ENCODE measurements at regions not wholly inside any gene's neighbourhood (a gene's known extent, or its start where the extent isn't known, plus 50 kb on each side); places are given as distances from the start of the nearest gene placed in this dataset.
"Not testable (repeated sequence)": the region's sequence is repeated elsewhere in the genome, so short reads cannot be mapped to it uniquely, and the experiment has no call there.

DNA sequence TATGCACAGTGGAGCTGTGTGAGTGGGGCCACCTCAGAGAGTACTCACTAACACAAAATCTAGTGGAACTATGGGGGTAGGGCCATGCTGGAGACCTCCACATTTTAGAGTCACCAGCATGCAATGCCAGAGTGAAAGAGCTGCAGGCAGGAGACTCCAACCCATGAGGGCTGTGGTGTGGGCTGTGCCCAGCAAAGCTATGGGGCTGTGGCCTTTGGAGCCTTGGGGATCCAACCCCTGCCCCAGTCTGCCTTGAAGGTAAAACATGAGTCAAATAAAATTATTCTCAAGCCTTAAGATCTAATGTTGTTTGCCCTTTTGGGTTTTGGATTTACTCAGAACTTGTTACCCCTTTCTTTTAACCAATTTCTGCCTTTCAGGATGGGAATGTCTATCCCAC, 163.8 kb upstream of the ZNF658 start:
- H3K27me3 Mint-ChIP-seq, H3K27ac Mint-ChIP-seq, H3K36me3 Mint-ChIP-seq, H3K4me1 Mint-ChIP-seq, ATAC-seq, POLR2A ChIA-PET, H3K9me3 Mint-ChIP-seq, H3K4me3 Mint-ChIP-seq: not testable (repeated sequence)
- peak in 1 of 10 donors; percentile 41 for DNase-seq

DNA sequence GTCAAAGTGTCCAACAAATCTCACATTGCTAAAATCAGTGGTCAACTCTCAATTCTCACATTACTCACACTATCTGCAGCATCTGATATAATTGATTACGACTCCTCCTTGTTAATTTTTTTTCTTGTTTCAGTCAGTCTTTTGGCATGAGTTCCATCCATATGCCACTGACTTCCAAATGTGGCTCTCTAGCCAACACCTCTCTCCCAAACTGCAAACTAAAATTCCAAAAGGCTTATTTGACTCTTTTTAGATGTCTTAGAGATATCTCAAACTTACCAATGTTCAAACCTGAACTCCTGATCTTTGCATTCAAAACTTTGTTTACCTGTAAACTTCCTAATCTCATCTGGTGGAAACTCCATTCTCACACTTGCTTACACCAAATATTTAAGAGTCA, 162.1 kb upstream of the ZNF658 start:
- H3K27ac Mint-ChIP-seq, H3K27me3 Mint-ChIP-seq, H3K36me3 Mint-ChIP-seq, ATAC-seq, POLR2A ChIA-PET, H3K4me3 Mint-ChIP-seq, H3K9me3 Mint-ChIP-seq, H3K4me1 Mint-ChIP-seq, DNase-seq: not testable (repeated sequence)

DNA sequence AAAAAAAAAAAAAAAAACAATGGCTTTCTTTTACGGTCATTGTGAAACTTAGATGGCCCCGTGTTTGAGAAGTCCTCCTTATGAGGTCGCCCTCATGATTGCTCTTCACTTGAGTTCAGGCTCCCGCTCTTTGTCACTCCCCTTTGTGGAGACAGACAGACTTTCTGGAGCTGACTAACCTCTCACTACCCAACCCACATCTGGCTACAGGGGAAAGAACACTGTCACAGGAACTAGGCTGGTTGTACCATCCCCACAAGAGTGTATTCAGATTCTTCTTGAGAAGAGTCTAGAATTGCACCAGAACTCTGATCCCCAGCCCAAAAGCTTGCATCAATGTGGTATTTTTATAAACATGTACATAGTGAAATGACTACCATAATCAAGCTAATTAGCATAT, 160.4 kb upstream of the ZNF658 start:
- H3K27me3 Mint-ChIP-seq, POLR2A ChIA-PET, H3K27ac Mint-ChIP-seq, H3K4me1 Mint-ChIP-seq, DNase-seq, H3K36me3 Mint-ChIP-seq, H3K9me3 Mint-ChIP-seq, ATAC-seq, H3K4me3 Mint-ChIP-seq: not testable (repeated sequence)

GRCh38 chr9:66745846-66746245, 154.7 kb upstream of the ZNF658 start:
- H3K4me3 Mint-ChIP-seq, ATAC-seq, H3K36me3 Mint-ChIP-seq, DNase-seq, H3K4me1 Mint-ChIP-seq, POLR2A ChIA-PET, H3K9me3 Mint-ChIP-seq, H3K27me3 Mint-ChIP-seq, H3K27ac Mint-ChIP-seq: not testable (repeated sequence)

DNA sequence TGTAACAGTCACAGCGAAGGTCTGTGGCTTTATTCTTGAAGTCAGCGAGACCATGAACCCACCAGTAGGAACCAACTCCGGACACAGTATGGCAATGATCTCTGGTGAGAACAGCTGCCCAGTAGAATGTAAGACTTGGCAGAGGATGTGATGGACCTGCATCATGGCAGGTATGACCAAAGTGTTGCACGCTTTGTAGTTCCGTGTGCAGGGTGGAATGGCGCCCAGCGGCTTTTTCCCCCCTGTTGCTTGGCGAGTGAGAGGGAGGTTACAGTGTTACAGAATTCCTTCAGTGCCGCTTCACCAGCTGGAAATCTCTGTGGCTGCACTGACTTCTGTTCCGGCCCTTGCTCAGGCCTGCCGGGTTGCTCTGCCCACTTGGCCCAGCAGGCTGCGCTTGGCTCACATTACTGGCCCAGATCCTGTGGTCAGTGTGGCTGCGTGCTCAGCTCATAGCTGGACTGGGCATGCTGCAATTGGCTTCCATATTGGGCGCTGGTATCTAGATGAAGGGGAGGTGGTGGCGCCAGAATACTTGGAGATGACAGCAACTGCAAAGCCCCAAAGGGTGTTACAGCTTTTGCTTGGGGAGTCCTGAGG, 148.1 kb upstream of the ZNF658 start:
- H3K9me3 Mint-ChIP-seq, H3K27me3 Mint-ChIP-seq, ATAC-seq, H3K36me3 Mint-ChIP-seq, H3K4me3 Mint-ChIP-seq, DNase-seq, POLR2A ChIA-PET, H3K4me1 Mint-ChIP-seq, H3K27ac Mint-ChIP-seq: not testable (repeated sequence)

DNA sequence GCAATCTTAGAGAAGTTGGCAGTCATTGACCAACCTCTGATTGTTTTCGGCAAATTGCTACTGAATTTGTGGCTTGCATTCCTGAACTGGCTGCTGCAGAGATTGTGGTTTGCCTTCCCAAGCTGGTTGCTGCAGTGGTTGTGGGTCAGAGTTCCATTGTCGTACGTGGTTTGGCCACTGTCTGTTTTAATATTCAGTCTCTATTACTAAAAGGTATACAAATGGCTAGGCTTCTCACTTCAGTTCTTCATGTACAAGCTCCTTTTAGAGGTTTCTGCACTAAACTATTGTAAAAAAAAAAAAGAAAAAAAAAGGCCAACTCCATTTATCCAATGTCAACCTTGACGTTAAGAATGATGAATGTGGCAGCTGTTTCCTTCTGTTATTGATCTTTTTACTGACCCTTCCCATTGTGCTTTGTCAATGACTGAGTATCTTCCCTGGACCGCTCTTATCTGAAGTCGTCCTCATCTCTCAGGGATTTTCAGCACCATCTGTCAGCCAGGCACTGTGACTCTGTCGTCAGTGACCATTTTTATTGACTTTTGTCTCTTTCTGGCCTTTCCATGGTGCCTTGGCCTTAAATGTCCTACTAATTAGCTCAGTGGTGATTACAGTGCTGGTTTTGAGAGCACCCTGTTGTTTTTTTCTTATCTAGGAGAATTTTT, 140.6 kb upstream of the ZNF658 start:
- H3K27ac Mint-ChIP-seq, H3K4me1 Mint-ChIP-seq, H3K4me3 Mint-ChIP-seq, H3K9me3 Mint-ChIP-seq, H3K36me3 Mint-ChIP-seq, POLR2A ChIA-PET, H3K27me3 Mint-ChIP-seq, DNase-seq, ATAC-seq: not testable (repeated sequence)

- not testable (repeated sequence) for ATAC-seq, H3K4me1 Mint-ChIP-seq, H3K27me3 Mint-ChIP-seq
Observed at GRCh38 chr9:66764799-66765493, 135.6 kb upstream of the ZNF658 start.

GRCh38 chr9:66765531-66765930, 135.0 kb upstream of the ZNF658 start:
- H3K4me1 Mint-ChIP-seq, H3K9me3 Mint-ChIP-seq, POLR2A ChIA-PET, H3K36me3 Mint-ChIP-seq, ATAC-seq, H3K4me3 Mint-ChIP-seq, H3K27me3 Mint-ChIP-seq, DNase-seq, H3K27ac Mint-ChIP-seq: not testable (repeated sequence)

More at GRCh38 chr9:66764799-66765493, 135.6 kb upstream of the ZNF658 start:
- POLR2A ChIA-PET, DNase-seq, H3K9me3 Mint-ChIP-seq, H3K4me3 Mint-ChIP-seq, H3K27ac Mint-ChIP-seq, H3K36me3 Mint-ChIP-seq: not testable (repeated sequence)

DNA sequence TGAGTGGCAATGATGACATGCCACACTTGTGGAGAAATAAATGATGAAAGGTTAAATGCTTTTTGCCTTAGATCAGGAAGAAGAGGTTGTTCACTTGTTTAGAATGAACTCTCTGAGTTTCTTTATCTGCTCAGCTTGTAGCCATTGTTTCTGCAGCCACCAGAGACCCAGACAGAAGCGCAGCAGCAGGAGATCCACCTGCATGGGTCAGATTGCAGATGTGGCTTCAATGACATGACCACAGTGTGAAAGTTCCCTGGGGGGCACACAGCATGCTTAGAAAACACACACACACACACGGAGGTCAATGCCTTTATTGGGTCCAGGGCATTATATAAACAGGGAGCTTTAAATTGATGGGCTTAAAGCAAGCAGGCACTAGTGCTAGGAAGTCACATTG, 129.0 kb upstream of the ZNF658 start:
- POLR2A ChIA-PET, H3K36me3 Mint-ChIP-seq, H3K4me3 Mint-ChIP-seq, H3K27me3 Mint-ChIP-seq, H3K4me1 Mint-ChIP-seq, DNase-seq, H3K9me3 Mint-ChIP-seq, H3K27ac Mint-ChIP-seq, ATAC-seq: not testable (repeated sequence)

- H3K36me3 Mint-ChIP-seq, H3K27ac Mint-ChIP-seq, POLR2A ChIA-PET, DNase-seq, H3K4me3 Mint-ChIP-seq, H3K27me3 Mint-ChIP-seq, H3K4me1 Mint-ChIP-seq, H3K9me3 Mint-ChIP-seq, ATAC-seq: not testable (repeated sequence)
Observed at GRCh38 chr9:66774618-66775017, 125.9 kb upstream of the ZNF658 start.

- DNase-seq, POLR2A ChIA-PET, H3K4me1 Mint-ChIP-seq, H3K36me3 Mint-ChIP-seq, H3K4me3 Mint-ChIP-seq, H3K9me3 Mint-ChIP-seq, ATAC-seq, H3K27me3 Mint-ChIP-seq, H3K27ac Mint-ChIP-seq: not testable (repeated sequence)
Observed at GRCh38 chr9:66779944-66780661, 120.4 kb upstream of the ZNF658 start.

GRCh38 chr9:66781240-66781639, 119.3 kb upstream of the ZNF658 start:
- DNase-seq, H3K27me3 Mint-ChIP-seq, POLR2A ChIA-PET, H3K36me3 Mint-ChIP-seq, H3K4me3 Mint-ChIP-seq, ATAC-seq, H3K27ac Mint-ChIP-seq, H3K4me1 Mint-ChIP-seq, H3K9me3 Mint-ChIP-seq: not testable (repeated sequence)

DNA sequence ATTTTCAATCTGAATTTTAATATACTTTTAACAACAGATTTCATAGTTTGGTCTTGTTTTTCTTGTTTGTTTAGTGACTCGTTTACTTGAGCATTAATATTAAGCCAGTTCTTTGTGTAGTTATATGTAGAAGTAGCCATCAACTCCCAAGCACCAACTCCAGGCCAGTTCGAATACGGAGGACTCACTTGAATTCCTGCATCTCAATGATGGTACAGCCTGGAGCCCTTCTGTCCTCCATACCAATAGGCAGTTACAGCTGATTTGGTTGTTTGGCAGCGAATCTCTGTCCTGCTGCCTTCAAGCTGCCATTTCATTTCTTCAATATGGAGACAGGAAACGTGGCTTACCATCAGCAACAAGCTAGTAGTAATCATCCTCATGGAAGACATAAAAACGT, 118.5 kb upstream of the ZNF658 start:
- H3K27ac Mint-ChIP-seq, POLR2A ChIA-PET, DNase-seq, H3K27me3 Mint-ChIP-seq, H3K4me3 Mint-ChIP-seq, H3K36me3 Mint-ChIP-seq, ATAC-seq, H3K9me3 Mint-ChIP-seq, H3K4me1 Mint-ChIP-seq: not testable (repeated sequence)

Measured in naive thymus-derived CD8-positive, alpha-beta T cell (primary cell).